K562 (cell line): ENCODE measurements at regions not wholly inside any gene's neighbourhood (a gene's known extent, or its start where the extent isn't known, plus 50 kb on each side); places are given as distances from the start of the nearest gene placed in this dataset.

ENCODE experiments used
- ATAC-seq: fragments of 200-7000 bp; cut with Tn5 transposase; 3 replicates; pipeline ENCODE4 v1.9.1; 2020; ENCODE audit warnings: moderate library complexity
- BruUV-seq: library from RNA; stranded (reverse); fragments of 400-500 nt; replicated peaks from 2 replicates; lab custom pipeline; 2021; lab: Mats Ljungman, UMichigan
- CTCF ChIA-PET: fragments of 300-600 bp; formaldehyde crosslinking; extraction: SDS; loops from one replicate; lab custom pipeline; 2021; ENCODE audit warnings: low intra/inter-chr PET ratio; lab: Yijun Ruan, JAX
- POLR2A ChIA-PET: fragments of 300-600, 350-650 bp; sonication (Branson Sonifier 250); formaldehyde crosslinking; extraction: SDS; loops from one replicate; lab custom pipeline; 2021; ENCODE audit warnings: antibody characterized with exemption, inconsistent platforms; lab: Yijun Ruan, JAX
- DNase-seq, 4 experiments: peaks; one replicate each; pipeline versions ENCODE4 v3.0.0 to v3.0.0-alpha.2; 2011 to 2018; ENCODE audit warnings: low spot score in 3 of 4, mixed read lengths in 3 of 4; ENCODE audit errors: extremely low read depth in 1 of 4
- FAIRE-seq: peaks from 2 replicates; lab custom pipeline; 2011; peaks lifted over from hg19 to GRCh38; lab: Jason Lieb, UNC
- H2AFZ ChIP-seq: 2 replicates; pipeline ENCODE4 v1.6.0; 2011; ENCODE audit warnings: low read depth, low read length, control low read depth, inconsistent platforms
- H3K27ac ChIP-seq: fragments of 200-600 bp; 3 replicates; pipeline ENCODE4 v1.8.0; 2011; ENCODE audit warnings: low read depth, mild to moderate bottlenecking, control low read depth, inconsistent platforms, low read length, moderate library complexity, mixed read lengths; ENCODE audit errors: extremely low read depth
- H3K27me3 ChIP-seq, 2 experiments: fragments of 300-600 bp in 1 of 2; 2 replicates in 1 of 2; 3 replicates in 1 of 2; pipeline versions ENCODE4 v1.6.0 to v1.8.0; 2011; ENCODE audit warnings: inconsistent platforms in 2 of 2, low read length in 2 of 2, mild to moderate bottlenecking in 1 of 2, mixed read lengths in 1 of 2, moderate library complexity in 1 of 2; ENCODE audit not compliant: control insufficient read depth in 2 of 2, insufficient read depth in 2 of 2
- H3K36me3 ChIP-seq: fragments of 300-600 bp; 3 replicates; pipeline ENCODE4 v1.8.0; 2011; ENCODE audit warnings: mild to moderate bottlenecking, low read length, inconsistent platforms; ENCODE audit not compliant: control insufficient read depth, insufficient read depth
- H3K4me1 ChIP-seq, 2 experiments: fragments of 200-600 bp in 1 of 2; replicated peaks in 1 of 2; 2 replicates in 1 of 2; 3 replicates in 1 of 2; pipeline versions ENCODE4 v1.5.1 to v1.8.0; 2011; ENCODE audit warnings: inconsistent platforms in 2 of 2, low read length in 2 of 2, mild to moderate bottlenecking in 1 of 2, mixed read lengths in 1 of 2, moderate library complexity in 1 of 2; ENCODE audit not compliant: control insufficient read depth in 2 of 2, insufficient read depth in 2 of 2
- H3K4me2 ChIP-seq: 2 replicates; pipeline ENCODE4 v1.6.1; 2011; ENCODE audit warnings: low read length, control low read depth, inconsistent platforms, mixed read lengths; ENCODE audit not compliant: insufficient read depth
- H3K4me3 ChIP-seq: fragments of 200-600 bp; sonication (generic), shearing (Covaris generic); 2 replicates; pipeline ENCODE4 v1.5.1; 2016; ENCODE audit warnings: control low read depth, inconsistent platforms
- H3K79me2 ChIP-seq: fragments of 200-600 bp; 3 replicates; pipeline ENCODE4 v1.8.0; 2011; ENCODE audit warnings: low read length, inconsistent platforms; ENCODE audit not compliant: control insufficient read depth, insufficient read depth
- H3K9ac ChIP-seq, 2 experiments: 2 replicates each; pipeline versions ENCODE4 v1.6.0 to v1.6.1; 2011; ENCODE audit warnings: low read depth in 2 of 2, low read length in 2 of 2, control low read depth in 1 of 2, inconsistent platforms in 1 of 2, mild to moderate bottlenecking in 1 of 2, mixed read lengths in 1 of 2; ENCODE audit not compliant: insufficient read depth in 1 of 2
- H3K9me1 ChIP-seq: one replicate; pipeline ENCODE4 v1.6.0; 2011; ENCODE audit warnings: inconsistent platforms, mild to moderate bottlenecking, low read length, moderate library complexity; ENCODE audit not compliant: control insufficient read depth, insufficient read depth
- H3K9me3 ChIP-seq: replicated peaks from 2 replicates; pipeline ENCODE4 v1.5.1; 2011; ENCODE audit warnings: low read depth, low read length, inconsistent platforms; ENCODE audit not compliant: control insufficient read depth, insufficient read depth
- H4K20me1 ChIP-seq: replicated peaks from 2 replicates; pipeline ENCODE4 v1.6.1; 2011; ENCODE audit warnings: low read length, inconsistent platforms, mixed read lengths; ENCODE audit not compliant: control insufficient read depth, insufficient read depth
- MYNN ChIP-seq, 2 experiments: sonication (generic); formaldehyde crosslinking in 1 of 2; IDR thresholded peaks; 2 replicates each; pipeline versions ENCODE4 v1.5.0 to v1.6.1; 2016 to 2020; ENCODE audit warnings: antibody characterized with exemption in 1 of 2, missing genetic modification reagents in 1 of 2
- ZNF316 ChIP-seq: fragments of 450-650 bp; IDR thresholded peaks from 2 replicates; pipeline ENCODE4 v1.6.1; 2016
- WGBS: fragments of 100-300 bp; shearing (Covaris generic); methylation state at CpG from one replicate; pipeline ENCODE4 v1.1.6; 2016; ENCODE audit warnings: low coverage, mixed read lengths; ENCODE audit not compliant: insufficient coverage; ENCODE audit errors: missing lambda C conversion rate; 5-methylcytosine and 5-hydroxymethylcytosine counted together
- in situ Hi-C: fragments of 300-500 bp; cut with MboI; formaldehyde crosslinking; loops from 4 replicates; pipeline ENCODE4 v1.15.0; 2018; ENCODE audit warnings: inconsistent platforms, mixed read lengths
- intact Hi-C: fragments of 100-400 bp; cut with micrococcal nuclease; formaldehyde crosslinking; loops from 2 replicates; pipeline ENCODE4 v1.14.2; 2022
- TF ChIP-seq, protein P1 (sequence below), 3 experiments: IDR thresholded peaks in 2 of 3; conservative IDR thresholded peaks in 1 of 3; 2 replicates each; pipeline ENCODE4 v1.5.1; 2011 to 2012; ENCODE audit warnings: low read length in 3 of 3, mild to moderate bottlenecking in 3 of 3, control low read depth in 2 of 3, improper control_type of control experiment in 1 of 3, inconsistent platforms in 1 of 3, low read depth in 1 of 3, mixed read lengths in 1 of 3, moderate library complexity in 1 of 3; ENCODE audit not compliant: insufficient read depth in 2 of 3

DNA sequence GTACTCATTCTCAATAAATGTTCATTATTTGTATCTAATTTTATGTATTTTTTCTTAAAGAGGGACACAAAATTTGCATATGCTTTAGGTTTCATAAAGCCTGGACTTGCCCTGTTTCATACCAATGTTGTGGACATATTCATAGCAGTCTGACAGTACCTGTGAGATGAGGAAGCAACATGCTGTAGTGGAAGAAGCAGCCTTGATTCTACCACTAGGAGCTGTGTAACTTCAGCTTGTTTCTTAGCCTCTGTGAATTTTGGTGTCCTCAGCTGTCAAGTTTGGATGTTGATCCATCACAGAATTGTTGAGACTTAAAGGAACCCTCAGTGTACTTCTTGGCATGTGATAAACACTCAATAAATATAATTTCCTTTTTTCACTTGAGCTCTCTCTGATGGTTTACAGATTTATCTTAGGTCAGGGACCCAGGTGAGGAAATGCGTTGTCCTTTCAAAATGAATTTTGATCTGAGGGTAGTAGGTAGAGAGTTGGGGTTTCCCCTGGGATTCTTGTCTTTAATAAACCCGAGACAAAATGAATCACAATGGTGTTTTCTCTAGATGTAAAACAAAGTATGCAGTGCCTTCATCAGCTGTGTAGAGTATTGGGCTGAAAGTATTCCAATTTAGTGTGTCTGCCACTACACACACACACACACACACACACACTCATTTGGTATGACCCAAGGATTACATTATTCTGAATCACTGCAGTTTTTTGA, 152.1 kb downstream of the KCNRG start:
- WGBS: 36% methylated on average over 2 of the region's 2 CpGs
- in situ Hi-C loops (no loop called here), intact Hi-C loops (loop anchor here (10.0 kb wide), 1 partner anchor 637 kb away; no protein-coding TSS in a partner anchor)
- Histone ChIP-seq H3K27ac (no peak overlapping the region), H3K9me1 (no peaks in the 10 kb centered on the region), H3K4me1 (no peaks in the 10 kb centered on the region), H3K4me3 (no peak overlapping the region), H3K79me2 (no peaks in the 10 kb centered on the region), H3K9ac (no peak overlapping the region), H3K27me3 (no peaks in the 10 kb centered on the region), H2AFZ (no peak overlapping the region), H3K9me3 (no peaks in the 10 kb centered on the region), H4K20me1 (no peaks in the 10 kb centered on the region), H3K36me3 (no peaks in the 10 kb centered on the region), H3K4me2 (no peak overlapping the region)
- POLR2A ChIA-PET: interaction anchor here (0.6 to 1.1 kb wide), 2 partner anchors 21 to 100 kb away, joined by 3 read pairs; no protein-coding TSS in a partner anchor
- DNase-seq (peak in 1 of 4 experiments; percentile 9), ATAC-seq (no peak), FAIRE-seq (no peak)
- BruUV-seq: no TSS peak
- CTCF ChIA-PET: no interaction called here
- TF ChIP-seq, protein P1, sequence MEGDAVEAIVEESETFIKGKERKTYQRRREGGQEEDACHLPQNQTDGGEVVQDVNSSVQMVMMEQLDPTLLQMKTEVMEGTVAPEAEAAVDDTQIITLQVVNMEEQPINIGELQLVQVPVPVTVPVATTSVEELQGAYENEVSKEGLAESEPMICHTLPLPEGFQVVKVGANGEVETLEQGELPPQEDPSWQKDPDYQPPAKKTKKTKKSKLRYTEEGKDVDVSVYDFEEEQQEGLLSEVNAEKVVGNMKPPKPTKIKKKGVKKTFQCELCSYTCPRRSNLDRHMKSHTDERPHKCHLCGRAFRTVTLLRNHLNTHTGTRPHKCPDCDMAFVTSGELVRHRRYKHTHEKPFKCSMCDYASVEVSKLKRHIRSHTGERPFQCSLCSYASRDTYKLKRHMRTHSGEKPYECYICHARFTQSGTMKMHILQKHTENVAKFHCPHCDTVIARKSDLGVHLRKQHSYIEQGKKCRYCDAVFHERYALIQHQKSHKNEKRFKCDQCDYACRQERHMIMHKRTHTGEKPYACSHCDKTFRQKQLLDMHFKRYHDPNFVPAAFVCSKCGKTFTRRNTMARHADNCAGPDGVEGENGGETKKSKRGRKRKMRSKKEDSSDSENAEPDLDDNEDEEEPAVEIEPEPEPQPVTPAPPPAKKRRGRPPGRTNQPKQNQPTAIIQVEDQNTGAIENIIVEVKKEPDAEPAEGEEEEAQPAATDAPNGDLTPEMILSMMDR (IDR thresholded peaks at IDR 0.05 in 2 of 3, conservative IDR thresholded peaks at IDR 0.05 in 1 of 3; ENCODE audit: insufficient read depth in 2 of 3, low read depth in 1 of 3, low read length in 3 of 3): 0 out of 6 replicates have a peak, but pooled peaks of 1 of the 3 experiments have one; percentile 8
- TF ChIP-seq MYNN (IDR thresholded peaks at IDR 0.05) (no peak), MYNN (CRISPR knock-in tag; IDR thresholded peaks at IDR 0.05) (no peak), ZNF316 (no peak)
